ENCODE measurements at regions not wholly inside any gene's neighbourhood (a gene's known extent, or its start where the extent isn't known, plus 50 kb on each side); places are given as distances from the start of the nearest gene placed in this dataset.

GRCh38 chr2:240305369-240305962 lies 130.0 kb upstream of the GPC1 start:
- no peak overlapping the region for H3K27ac ChIP-seq
- TF ChIP-seq CTCF (conservative IDR thresholded peaks at IDR 0.05), result no peak
- no peak for TF ChIP-seq ZFX (IDR thresholded peaks at IDR 0.05)

- H3K27ac ChIP-seq, result no peak overlapping the region
- TF ChIP-seq ZFX (IDR thresholded peaks at IDR 0.05), result no peak
- TF ChIP-seq CTCF (conservative IDR thresholded peaks at IDR 0.05), result no peak
These were observed 129.3 kb upstream of the GPC1 start for GRCh38 chr2:240306185-240306584.

GRCh38 chr2:240308111-240308651 lies 127.3 kb upstream of the GPC1 start:
- TF ChIP-seq ZFX (IDR thresholded peaks at IDR 0.05) (no peak), CTCF (conservative IDR thresholded peaks at IDR 0.05) (no peak)

DNA sequence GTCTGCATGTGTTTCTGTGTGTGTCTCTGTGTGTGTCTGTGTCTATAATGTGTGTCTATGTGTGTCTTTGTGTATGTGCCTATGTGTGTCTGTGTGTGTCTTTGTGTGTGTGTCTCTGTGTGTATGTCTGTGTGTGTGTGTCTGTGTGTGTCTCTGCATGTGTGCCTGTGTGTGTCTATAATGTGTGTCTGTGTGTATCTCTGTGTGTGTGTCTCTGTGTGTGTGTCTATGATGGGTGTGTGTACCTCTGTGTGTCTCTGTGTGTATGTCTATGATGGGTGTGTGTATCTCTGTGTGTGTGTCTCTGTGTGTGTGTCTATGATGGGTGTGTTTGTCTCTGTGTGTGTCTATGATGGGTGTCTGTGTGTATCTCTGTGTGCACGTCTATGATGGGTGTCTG lies 126.2 kb upstream of the GPC1 start:
- no peak overlapping the region for H3K27ac ChIP-seq
- TF ChIP-seq ZFX (IDR thresholded peaks at IDR 0.05) (no peak), CTCF (conservative IDR thresholded peaks at IDR 0.05) (no peak)

More at GRCh38 chr2:240308111-240308651, 127.3 kb upstream of the GPC1 start:
- no peak overlapping the region for H3K27ac ChIP-seq

GRCh38 chr2:240310201-240310600 lies 125.3 kb upstream of the GPC1 start:
- no peak for TF ChIP-seq ZFX (IDR thresholded peaks at IDR 0.05)
- no peak for TF ChIP-seq CTCF (conservative IDR thresholded peaks at IDR 0.05)

DNA sequence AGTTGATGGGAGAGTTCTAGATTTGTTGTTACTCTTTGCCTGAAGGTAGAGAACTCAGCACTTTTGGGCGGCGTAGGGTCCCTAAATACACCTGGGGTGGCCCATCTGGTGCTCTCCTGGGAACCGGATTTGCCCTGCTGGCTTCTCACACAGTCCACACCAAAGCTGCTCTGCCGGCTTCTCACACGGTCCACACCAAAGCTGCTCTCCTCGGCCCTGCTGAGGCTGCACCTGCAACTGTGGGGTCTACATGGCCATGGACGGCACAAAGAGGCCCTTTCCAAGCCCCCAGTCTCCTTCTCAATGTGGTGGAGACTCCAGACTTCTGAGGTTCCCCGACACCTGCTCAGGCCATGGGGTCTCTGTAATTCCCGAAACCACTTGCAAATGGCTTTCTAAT lies 124.8 kb upstream of the GPC1 start:
- no peak overlapping the region for H3K27ac ChIP-seq
- TF ChIP-seq ZFX (IDR thresholded peaks at IDR 0.05), result no peak
- no peak for TF ChIP-seq CTCF (conservative IDR thresholded peaks at IDR 0.05)

More at GRCh38 chr2:240310201-240310600, 125.3 kb upstream of the GPC1 start:
- H3K27ac ChIP-seq, result no peak overlapping the region

GRCh38 chr2:240311821-240312220 lies 123.6 kb upstream of the GPC1 start:
- TF ChIP-seq CTCF (conservative IDR thresholded peaks at IDR 0.05), result no peak
- H3K27ac ChIP-seq, result no peak overlapping the region

All from C4-2B (cell line).